H9 (cell line): ENCODE measurements at regions not wholly inside any gene's neighbourhood (a gene's known extent, or its start where the extent isn't known, plus 50 kb on each side); places are given as distances from the start of the nearest gene placed in this dataset.

ENCODE experiments used
- DNase-seq: peaks from one replicate; pipeline ENCODE4 v3.0.0-alpha.2; 2017
- H2AFZ ChIP-seq: one replicate; pipeline ENCODE4 v1.6.1; 2013; ENCODE audit warnings: mild to moderate bottlenecking, low read length, control low read depth, moderate library complexity
- H2AK5ac ChIP-seq: 2 replicates; pipeline ENCODE4 v1.6.1; 2013; ENCODE audit warnings: low read length, control low read depth, mixed read lengths; ENCODE audit not compliant: insufficient read length
- H2BK120ac ChIP-seq: one replicate; pipeline ENCODE4 v1.6.1; 2013; ENCODE audit warnings: low read depth, mild to moderate bottlenecking, low read length, control low read depth, inconsistent platforms; ENCODE audit not compliant: poor library complexity, severe bottlenecking
- H2BK12ac ChIP-seq: 2 replicates; pipeline ENCODE4 v1.6.1; 2013; ENCODE audit warnings: low read length, control low read depth, mixed read lengths, low read depth; ENCODE audit not compliant: insufficient read length
- H2BK15ac ChIP-seq: 2 replicates; pipeline ENCODE4 v1.6.1; 2013; ENCODE audit warnings: low read depth, low read length, control low read depth
- H2BK20ac ChIP-seq: one replicate; pipeline ENCODE4 v1.6.1; 2013; ENCODE audit warnings: low read depth, mild to moderate bottlenecking, low read length, control low read depth, inconsistent platforms; ENCODE audit not compliant: poor library complexity, severe bottlenecking
- H2BK5ac ChIP-seq: 2 replicates; pipeline ENCODE4 v1.6.1; 2013; ENCODE audit warnings: low read length, control low read depth, mixed read lengths; ENCODE audit not compliant: insufficient read length
- H3K14ac ChIP-seq: 2 replicates; pipeline ENCODE4 v1.6.1; 2013; ENCODE audit warnings: low read length, control low read depth; ENCODE audit not compliant: insufficient read depth
- H3K18ac ChIP-seq: 2 replicates; pipeline ENCODE4 v1.6.1; 2013; ENCODE audit warnings: low read depth, mild to moderate bottlenecking, mixed read lengths, low read length, control low read depth; ENCODE audit not compliant: insufficient read length
- H3K23ac ChIP-seq: 2 replicates; pipeline ENCODE4 v1.6.1; 2013; ENCODE audit warnings: low read length, control low read depth, mixed read lengths, low read depth; ENCODE audit not compliant: insufficient read length
- H3K23me2 ChIP-seq: 2 replicates; pipeline ENCODE4 v1.6.1; 2013; ENCODE audit warnings: low read depth, mild to moderate bottlenecking, mixed read lengths, low read length, control low read depth; ENCODE audit not compliant: insufficient read length, poor library complexity, severe bottlenecking
- H3K27ac ChIP-seq: 2 replicates; pipeline ENCODE4 v1.5.1; 2013; ENCODE audit warnings: low read length, control low read depth, mixed read lengths, low read depth; ENCODE audit not compliant: insufficient read length
- H3K27me3 ChIP-seq: 2 replicates; pipeline ENCODE4 v1.6.1; 2013; ENCODE audit warnings: low read length, control low read depth, inconsistent platforms; ENCODE audit not compliant: insufficient read depth
- H3K4ac ChIP-seq: 2 replicates; pipeline ENCODE4 v1.6.1; 2013; ENCODE audit warnings: low read depth, mild to moderate bottlenecking, control low read depth, inconsistent platforms, low read length, moderate library complexity
- H3K4me1 ChIP-seq: 2 replicates; pipeline ENCODE4 v1.6.1; 2013; ENCODE audit warnings: low read length, control low read depth, inconsistent platforms; ENCODE audit not compliant: insufficient read depth
- H3K4me2 ChIP-seq: 2 replicates; pipeline ENCODE4 v1.6.1; 2013; ENCODE audit warnings: low read length, control low read depth, mixed read lengths; ENCODE audit not compliant: insufficient read length, insufficient read depth
- H3K56ac ChIP-seq: 2 replicates; pipeline ENCODE4 v1.6.1; 2013; ENCODE audit warnings: low read depth, mild to moderate bottlenecking, mixed read lengths, low read length, control low read depth; ENCODE audit not compliant: insufficient read length
- H3K79me1 ChIP-seq: 2 replicates; pipeline ENCODE4 v1.6.1; 2013; ENCODE audit warnings: low read depth, mild to moderate bottlenecking, moderate library complexity, low read length, control low read depth, inconsistent platforms; ENCODE audit not compliant: insufficient read depth, poor library complexity, severe bottlenecking
- H3K79me2 ChIP-seq: 2 replicates; pipeline ENCODE4 v1.6.1; 2013; ENCODE audit warnings: low read length, control low read depth, inconsistent platforms; ENCODE audit not compliant: insufficient read depth
- H3K9ac ChIP-seq: 2 replicates; pipeline ENCODE4 v1.6.1; 2013; ENCODE audit warnings: low read length, control low read depth, mixed read lengths; ENCODE audit not compliant: insufficient read length; ENCODE audit errors: extremely low read depth
- H3K9me3 ChIP-seq: one replicate; pipeline ENCODE4 v1.6.1; 2013; ENCODE audit warnings: low read depth, low read length, inconsistent platforms; ENCODE audit not compliant: control insufficient read depth
- H3T11ph ChIP-seq: one replicate; pipeline ENCODE4 v1.6.1; 2013; ENCODE audit warnings: mild to moderate bottlenecking, low read length, control low read depth, inconsistent platforms
- H4K20me1 ChIP-seq: one replicate; pipeline ENCODE4 v1.6.1; 2013; ENCODE audit not compliant: control insufficient read depth, insufficient read length, insufficient read depth
- H4K5ac ChIP-seq: 2 replicates; pipeline ENCODE4 v1.6.1; 2013; ENCODE audit warnings: low read depth, mild to moderate bottlenecking, mixed read lengths, low read length, control low read depth; ENCODE audit not compliant: insufficient read length
- H4K8ac ChIP-seq: replicated peaks from 2 replicates; pipeline ENCODE4 v1.6.1; 2013; ENCODE audit warnings: low read length, control low read depth, mixed read lengths, low read depth; ENCODE audit not compliant: insufficient read length
- H4K91ac ChIP-seq: 2 replicates; pipeline ENCODE4 v1.6.1; 2013; ENCODE audit warnings: low read depth, mild to moderate bottlenecking, moderate library complexity, mixed read lengths, low read length, control low read depth; ENCODE audit not compliant: insufficient read length
- H3K27ac Mint-ChIP-seq, 3 experiments: 2 replicates in 2 of 3; 3 replicates in 1 of 3; pipeline ENCODE4 v1.8.0; 2020 to 2021; ENCODE audit warnings: mixed read lengths in 3 of 3, mild to moderate bottlenecking in 1 of 3, moderate library complexity in 1 of 3
- H3K27me3 Mint-ChIP-seq: 2 replicates; pipeline ENCODE4 v1.8.0; 2021; ENCODE audit warnings: low read depth, mild to moderate bottlenecking, moderate library complexity, mixed read lengths
- H3K36me3 Mint-ChIP-seq, 3 experiments: 2 replicates in 2 of 3; 3 replicates in 1 of 3; pipeline ENCODE4 v1.8.0; 2020 to 2021; ENCODE audit warnings: low read depth in 3 of 3, mixed read lengths in 3 of 3; ENCODE audit not compliant: insufficient read depth in 1 of 3
- H3K4me1 Mint-ChIP-seq, 2 experiments: 2 replicates each; pipeline ENCODE4 v1.8.0; 2020; ENCODE audit warnings: mixed read lengths in 2 of 2
- H3K4me3 Mint-ChIP-seq, 2 experiments: 2 replicates in 1 of 2; 3 replicates in 1 of 2; pipeline ENCODE4 v1.8.0; 2020 to 2021; ENCODE audit warnings: mild to moderate bottlenecking in 2 of 2, mixed read lengths in 2 of 2, moderate library complexity in 1 of 2
- H3K9me3 Mint-ChIP-seq, 2 experiments: 2 replicates in 1 of 2; 3 replicates in 1 of 2; pipeline ENCODE4 v1.8.0; 2020; ENCODE audit warnings: mild to moderate bottlenecking in 2 of 2, mixed read lengths in 2 of 2, moderate library complexity in 1 of 2
- CTCF ChIP-seq: fragments of 200-600 bp; sonication (generic); conservative IDR thresholded peaks from 3 replicates; pipeline ENCODE4 v1.8.0; 2021; ENCODE audit warnings: antibody characterized with exemption, mild to moderate bottlenecking
- WGBS: extraction: QIAGEN DNeasy Blood & Tissue Kit; methylation state at CpG from one replicate; pipeline ENCODE4 v1.1.7; 2013; ENCODE audit warnings: missing lambda C conversion rate, low lambda C conversion rate, mixed read lengths; ENCODE audit not compliant: insufficient read length; ENCODE audit errors: extremely low coverage; 5-methylcytosine and 5-hydroxymethylcytosine counted together

DNA sequence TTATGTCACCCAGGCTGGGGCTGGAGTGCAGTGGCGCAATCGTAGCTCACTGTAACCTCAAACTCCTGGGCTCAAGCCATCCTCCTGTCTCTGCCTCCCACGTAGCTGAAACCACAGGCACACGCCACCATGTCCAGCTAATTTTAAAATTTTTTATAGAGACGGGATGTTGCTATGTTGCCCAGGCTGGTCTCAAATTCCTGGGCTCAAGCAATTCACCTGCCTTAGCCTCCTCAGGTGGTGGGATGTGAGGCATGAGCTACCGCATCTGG is 123.2 kb upstream of the PARD3 start:
- no peak overlapping the region for H2BK5ac ChIP-seq
- no peaks in the 10 kb centered on the region for H3K79me1 ChIP-seq
- H4K5ac ChIP-seq, result no peak overlapping the region
- no peak overlapping the region for H3K23ac ChIP-seq
- no peaks in the 10 kb centered on the region for H4K20me1 ChIP-seq
- no peak overlapping the region for H3K4me2 ChIP-seq
- no peak overlapping the region for H2BK12ac ChIP-seq
- H3K27me3 Mint-ChIP-seq, result no peaks in the 10 kb centered on the region; the same call in 1 of the 2 replicates
- no peaks in the 10 kb centered on the region for H3K9me3 Mint-ChIP-seq
- H2AK5ac ChIP-seq, result no peak overlapping the region
- no peak overlapping the region for H2BK15ac ChIP-seq
- no peak for TF ChIP-seq CTCF
- no peak overlapping the region for H3K4ac ChIP-seq
- no peak overlapping the region for H3K56ac ChIP-seq
- no peak overlapping the region for H2BK120ac ChIP-seq
- H3K14ac ChIP-seq, result no peak overlapping the region
- H3T11ph ChIP-seq, result no peak overlapping the region
- H3K9me3 ChIP-seq, result no peaks in the 10 kb centered on the region
- no peak overlapping the region for H3K18ac ChIP-seq
- peaks cover 4% of the 10 kb centered on the region; the same call in 1 of the 2 replicates for H3K4me1 ChIP-seq
- no peaks in the 10 kb centered on the region for H3K23me2 ChIP-seq
- no peaks in the 10 kb centered on the region for H3K79me2 ChIP-seq
- no peak overlapping the region for H2BK20ac ChIP-seq
- H4K8ac ChIP-seq, result no peak overlapping the region
- no peak overlapping the region for H2AFZ ChIP-seq
- H3K4me3 Mint-ChIP-seq, result no peak overlapping the region
- H4K91ac ChIP-seq, result no peak overlapping the region
- peaks cover 36 to 50% of the 10 kb centered on the region in 2 experiments for H3K4me1 Mint-ChIP-seq
- H3K36me3 Mint-ChIP-seq, result peaks cover 0 to 2% (median 0%) of the 10 kb centered on the region in 3 experiments; a peak in 1 of 7 replicates
- no CpG with 5 or more reads among the region's 6 CpGs for whole genome bisulfite sequencing
- H3K27ac Mint-ChIP-seq, result peak overlapping the region in 1 of 3 experiments; percentile 27; a peak in 1 of 7 replicates
- H3K9ac ChIP-seq, result no peak overlapping the region
- no peaks in the 10 kb centered on the region for H3K27me3 ChIP-seq
- no peak for DNase-seq
- no peak overlapping the region for H3K27ac ChIP-seq
